HCT116 (cell line): ENCODE measurements at regions not wholly inside any gene's neighbourhood (a gene's known extent, or its start where the extent isn't known, plus 50 kb on each side); places are given as distances from the start of the nearest gene placed in this dataset.

ENCODE experiments used
- ATAC-seq: fragments of 200-7000 bp; cut with Tn5 transposase; 2 replicates; pipeline ENCODE4 v1.9.1; 2020; ENCODE audit warnings: mild to moderate bottlenecking, moderate library complexity
- BruUV-seq: library from RNA; stranded (reverse); fragments of 400-500 nt; replicated peaks from 2 replicates; lab custom pipeline; 2021; lab: Mats Ljungman, UMichigan
- CTCF ChIA-PET: fragments of 300-600 bp; sonication (Branson Sonifier 250); formaldehyde crosslinking; loops from one replicate; lab custom pipeline; 2021; ENCODE audit warnings: antibody characterized with exemption; lab: Charles Lee
- POLR2A ChIA-PET: fragments of 300-600, 350-600 bp; sonication (Branson Sonifier 250); formaldehyde crosslinking; loops from one replicate; lab custom pipeline; 2021; ENCODE audit warnings: antibody characterized with exemption; lab: Charles Lee
- RAD21 ChIA-PET, 2 experiments: fragments of 300-600 bp; sonication (Branson Sonifier 250); formaldehyde crosslinking; loops; one replicate each; lab custom pipeline; 2023; ENCODE audit warnings: low total read pairs in 2 of 2; ENCODE audit not compliant: uncharacterized antibody in 2 of 2, unreplicated experiment in 2 of 2, low non-redundant PET in 1 of 2; lab: Charles Lee
- DNase-seq: peaks from one replicate; pipeline ENCODE4 v3.0.0-alpha.2; 2010; ENCODE audit warnings: low read depth, low spot score
- H2AFZ ChIP-seq: fragments of 200-600 bp; shearing (Covaris generic), sonication (generic); 2 replicates; pipeline ENCODE4 v1.6.1; 2017; ENCODE audit warnings: low read depth, mixed run types, mixed read lengths, antibody characterized with exemption, low read length; ENCODE audit not compliant: poor library complexity, severe bottlenecking
- H3K27ac ChIP-seq: 2 replicates; pipeline ENCODE4 v1.5.1; 2012; ENCODE audit warnings: low read depth, low read length
- H3K27me3 ChIP-seq: fragments of 200-600 bp; sonication (generic); 2 replicates; pipeline ENCODE4 v1.6.1; 2016; ENCODE audit warnings: mixed run types, low read length, mixed read lengths; ENCODE audit not compliant: insufficient read depth
- H3K36me3 ChIP-seq, 2 experiments: fragments of 200-500 bp in 1 of 2; fragments of 200-600 bp in 1 of 2; sonication (Bioruptor generic) in 1 of 2; sonication (generic) in 1 of 2; 2 replicates each; pipeline versions ENCODE4 v1.5.1 to v1.6.1; 2014 to 2016; ENCODE audit warnings: low read length in 2 of 2, inconsistent platforms in 1 of 2, mixed read lengths in 1 of 2, mixed run types in 1 of 2; ENCODE audit not compliant: insufficient read depth in 2 of 2, control insufficient read depth in 1 of 2
- H3K4me1 ChIP-seq, 2 experiments: fragments of 200-600 bp in 1 of 2; sonication (generic) in 1 of 2; 2 replicates each; pipeline versions ENCODE4 v1.5.1 to v1.6.1; 2012 to 2017; ENCODE audit warnings: low read length in 2 of 2, inconsistent platforms in 1 of 2, mild to moderate bottlenecking in 1 of 2, mixed read lengths in 1 of 2, mixed run types in 1 of 2, moderate library complexity in 1 of 2; ENCODE audit not compliant: insufficient read depth in 2 of 2, control insufficient read depth in 1 of 2
- H3K4me2 ChIP-seq: fragments of 200-600 bp; sonication (generic); 2 replicates; pipeline ENCODE4 v1.6.1; 2017; ENCODE audit warnings: mixed run types, low read length, mixed read lengths
- H3K4me3 ChIP-seq, 2 experiments: fragments of 200-600 bp in 1 of 2; sonication (generic) in 1 of 2; replicated peaks in 1 of 2; 2 replicates each; pipeline ENCODE4 v1.5.1; 2011 to 2016; ENCODE audit warnings: low read length in 2 of 2, control low read depth in 1 of 2, low read depth in 1 of 2, mild to moderate bottlenecking in 1 of 2, mixed read lengths in 1 of 2, mixed run types in 1 of 2
- H3K79me2 ChIP-seq: fragments of 200-600 bp; sonication (generic); 2 replicates; pipeline ENCODE4 v1.6.1; 2017; ENCODE audit warnings: mild to moderate bottlenecking, mixed run types, low read length, moderate library complexity, mixed read lengths; ENCODE audit not compliant: insufficient read depth
- H3K9ac ChIP-seq: fragments of 200-600 bp; sonication (generic); 2 replicates; pipeline ENCODE4 v1.6.1; 2016; ENCODE audit warnings: low read length, mixed read lengths
- H3K9me2 ChIP-seq: fragments of 200-600 bp; sonication (generic), shearing (Covaris generic); 2 replicates; pipeline ENCODE4 v1.6.1; 2017; ENCODE audit warnings: mixed run types, mild to moderate bottlenecking, moderate library complexity; ENCODE audit not compliant: insufficient read depth
- H3K9me3 ChIP-seq, 2 experiments: fragments of 200-500 bp in 1 of 2; fragments of 200-600 bp in 1 of 2; sonication (Bioruptor generic) in 1 of 2; sonication (generic) in 1 of 2; 2 replicates each; pipeline ENCODE4 v1.6.1; 2014 to 2017; ENCODE audit warnings: low read length in 2 of 2, mixed read lengths in 2 of 2, inconsistent platforms in 1 of 2, low read depth in 1 of 2, mild to moderate bottlenecking in 1 of 2, mixed run types in 1 of 2, moderate library complexity in 1 of 2; ENCODE audit not compliant: control insufficient read depth in 1 of 2, insufficient read depth in 1 of 2
- H4K20me1 ChIP-seq: fragments of 200-600 bp; sonication (generic), shearing (Covaris generic); 2 replicates; pipeline ENCODE4 v1.6.1; 2017; ENCODE audit warnings: mixed run types, mild to moderate bottlenecking, moderate library complexity; ENCODE audit not compliant: insufficient read depth
- ATF3 ChIP-seq: IDR thresholded peaks from 2 replicates; pipeline ENCODE4 v1.6.1; 2012
- CBX3 ChIP-seq: IDR thresholded peaks from 2 replicates; pipeline ENCODE4 v1.6.1; 2012; ENCODE audit warnings: low read depth
- EGR1 ChIP-seq: IDR thresholded peaks from 2 replicates; pipeline ENCODE4 v1.6.1; 2012; ENCODE audit warnings: low read depth
- ELF1 ChIP-seq: IDR thresholded peaks from 2 replicates; pipeline ENCODE4 v1.6.1; 2012; ENCODE audit warnings: low read depth, borderline replicate concordance
- JUND ChIP-seq: IDR thresholded peaks from 2 replicates; pipeline ENCODE4 v1.6.1; 2012
- POLR2A ChIP-seq: IDR thresholded peaks from 2 replicates; pipeline ENCODE4 v1.7.0; 2011; ENCODE audit warnings: borderline replicate concordance; ENCODE audit not compliant: insufficient read depth, insufficient read length; ENCODE audit errors: extremely low read depth
- RAD21 ChIP-seq: IDR thresholded peaks from 2 replicates; pipeline ENCODE4 v1.6.1; 2012; ENCODE audit warnings: low read depth, mild to moderate bottlenecking
- SIN3A ChIP-seq: IDR thresholded peaks from 2 replicates; pipeline ENCODE4 v1.6.1; 2012; ENCODE audit warnings: low read depth
- SP1 ChIP-seq: IDR thresholded peaks from 2 replicates; pipeline ENCODE4 v1.6.1; 2012; ENCODE audit warnings: low read depth
- SRF ChIP-seq: IDR thresholded peaks from 2 replicates; pipeline ENCODE4 v1.6.1; 2012; ENCODE audit warnings: low read depth
- TCF7L2 ChIP-seq: IDR thresholded peaks from 2 replicates; pipeline ENCODE4 v1.7.0; 2011; ENCODE audit warnings: borderline replicate concordance, inconsistent platforms; ENCODE audit not compliant: insufficient read depth, insufficient read length; ENCODE audit errors: extremely low read depth
- YY1 ChIP-seq: IDR thresholded peaks from 2 replicates; pipeline ENCODE4 v1.6.1; 2011; ENCODE audit warnings: low read length, low read depth, moderate library complexity, mild to moderate bottlenecking; ENCODE audit not compliant: insufficient replicate concordance; ENCODE audit errors: extremely low read depth
- ZBTB33 ChIP-seq: IDR thresholded peaks from 2 replicates; pipeline ENCODE4 v1.6.1; 2011; ENCODE audit warnings: mild to moderate bottlenecking, low read length, moderate library complexity; ENCODE audit not compliant: insufficient replicate concordance; ENCODE audit errors: extremely low read depth
- ZFX ChIP-seq: fragments of 450-650 bp; IDR thresholded peaks from 2 replicates; pipeline ENCODE4 v1.6.1; 2017
- intact Hi-C: fragments of 100-400 bp; cut with micrococcal nuclease; formaldehyde crosslinking; loops from 2 replicates; pipeline ENCODE4 v1.10.0; 2022
- TF ChIP-seq, protein P1 (sequence below): IDR thresholded peaks from 2 replicates; pipeline ENCODE4 v1.6.1; 2012; ENCODE audit warnings: low read depth
- TF ChIP-seq, protein P2 (sequence below): IDR thresholded peaks from 2 replicates; pipeline ENCODE4 v1.6.1; 2012

GRCh38 chr17:79674506-79675412 lies 56.0 kb upstream of the ENPP7 start:
- Histone ChIP-seq H3K4me1 (no peaks in the 10 kb centered on the region), H3K9me3 (peaks cover 11 to 15% of the 10 kb centered on the region in 2 experiments; a peak in 3 of 4 replicates), H4K20me1 (no peaks in the 10 kb centered on the region), H3K4me3 (no peak overlapping the region), H3K27ac (no peak overlapping the region), H3K27me3 (no peaks in the 10 kb centered on the region), H3K36me3 (no peaks in the 10 kb centered on the region), H3K4me2 (no peak overlapping the region), H3K9me2 (no peaks in the 10 kb centered on the region), H2AFZ (no peak overlapping the region), H3K9ac (no peak overlapping the region), H3K79me2 (no peaks in the 10 kb centered on the region)
- no TSS peak for BruUV-seq
- POLR2A ChIA-PET, result no interaction called here
- ATAC-seq (no peak), DNase-seq (no peak)
- no peak for TF ChIP-seq SP1
- no peak for TF ChIP-seq ELF1
- TF ChIP-seq RAD21, result no peak
- no peak for TF ChIP-seq POLR2A
- TF ChIP-seq, protein P1, sequence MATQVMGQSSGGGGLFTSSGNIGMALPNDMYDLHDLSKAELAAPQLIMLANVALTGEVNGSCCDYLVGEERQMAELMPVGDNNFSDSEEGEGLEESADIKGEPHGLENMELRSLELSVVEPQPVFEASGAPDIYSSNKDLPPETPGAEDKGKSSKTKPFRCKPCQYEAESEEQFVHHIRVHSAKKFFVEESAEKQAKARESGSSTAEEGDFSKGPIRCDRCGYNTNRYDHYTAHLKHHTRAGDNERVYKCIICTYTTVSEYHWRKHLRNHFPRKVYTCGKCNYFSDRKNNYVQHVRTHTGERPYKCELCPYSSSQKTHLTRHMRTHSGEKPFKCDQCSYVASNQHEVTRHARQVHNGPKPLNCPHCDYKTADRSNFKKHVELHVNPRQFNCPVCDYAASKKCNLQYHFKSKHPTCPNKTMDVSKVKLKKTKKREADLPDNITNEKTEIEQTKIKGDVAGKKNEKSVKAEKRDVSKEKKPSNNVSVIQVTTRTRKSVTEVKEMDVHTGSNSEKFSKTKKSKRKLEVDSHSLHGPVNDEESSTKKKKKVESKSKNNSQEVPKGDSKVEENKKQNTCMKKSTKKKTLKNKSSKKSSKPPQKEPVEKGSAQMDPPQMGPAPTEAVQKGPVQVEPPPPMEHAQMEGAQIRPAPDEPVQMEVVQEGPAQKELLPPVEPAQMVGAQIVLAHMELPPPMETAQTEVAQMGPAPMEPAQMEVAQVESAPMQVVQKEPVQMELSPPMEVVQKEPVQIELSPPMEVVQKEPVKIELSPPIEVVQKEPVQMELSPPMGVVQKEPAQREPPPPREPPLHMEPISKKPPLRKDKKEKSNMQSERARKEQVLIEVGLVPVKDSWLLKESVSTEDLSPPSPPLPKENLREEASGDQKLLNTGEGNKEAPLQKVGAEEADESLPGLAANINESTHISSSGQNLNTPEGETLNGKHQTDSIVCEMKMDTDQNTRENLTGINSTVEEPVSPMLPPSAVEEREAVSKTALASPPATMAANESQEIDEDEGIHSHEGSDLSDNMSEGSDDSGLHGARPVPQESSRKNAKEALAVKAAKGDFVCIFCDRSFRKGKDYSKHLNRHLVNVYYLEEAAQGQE, result no peak
- no peak for TF ChIP-seq SRF
- TF ChIP-seq ZFX, result no peak
- TF ChIP-seq ZBTB33, result no peak
- TF ChIP-seq JUND, result no peak
- TF ChIP-seq CBX3, result no peak
- TF ChIP-seq ATF3, result no peak
- TF ChIP-seq EGR1, result no peak
- no peak for TF ChIP-seq TCF7L2
- TF ChIP-seq, protein P2, sequence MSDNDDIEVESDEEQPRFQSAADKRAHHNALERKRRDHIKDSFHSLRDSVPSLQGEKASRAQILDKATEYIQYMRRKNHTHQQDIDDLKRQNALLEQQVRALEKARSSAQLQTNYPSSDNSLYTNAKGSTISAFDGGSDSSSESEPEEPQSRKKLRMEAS, result no peak
- TF ChIP-seq SIN3A, result no peak
- no peak for TF ChIP-seq YY1
- CTCF ChIA-PET, result no interaction called here
- RAD21 ChIA-PET, result interaction anchor here in 1 of 2 experiments (0.6 kb wide), 1 partner anchor 274 kb away, joined by 4 read pairs; no protein-coding TSS in a partner anchor
- intact Hi-C loops, result no loop called here
